Ovary (tissue), 7 donors: ENCODE measurements at regions not wholly inside any gene's neighbourhood (a gene's known extent, or its start where the extent isn't known, plus 50 kb on each side); places are given as distances from the start of the nearest gene placed in this dataset.
A peak's percentile ranks its signal among the peaks of the same experiment; 100 is the strongest.

Source experiments
- DNase-seq, 5 donors: peaks; one replicate each; pipeline ENCODE4 v3.0.0-alpha.2; 2019 to 2020
- H3K27ac ChIP-seq, 2 donors: fragments of 200-600 bp; one replicate each; pipeline versions ENCODE4 v1.5.1 to v1.8.0; 2019 to 2022
- H3K27me3 ChIP-seq: fragments of 200-600 bp; one replicate; pipeline ENCODE4 v1.8.0; 2022
- H3K36me3 ChIP-seq: fragments of 200-600 bp; sonication (generic); one replicate; pipeline ENCODE4 v1.5.1; 2019
- H3K4me1 ChIP-seq: one replicate; pipeline ENCODE4 v1.8.1; 2013; ENCODE audit warnings: mild to moderate bottlenecking, moderate library complexity; ENCODE audit not compliant: insufficient read depth
- H3K4me3 ChIP-seq: fragments of 200-600 bp; sonication (generic); one replicate; pipeline ENCODE4 v1.5.1; 2017
- H3K9me3 ChIP-seq, 2 donors: fragments of 200-600 bp in 1 of 2; sonication (generic) in 1 of 2; one replicate each; pipeline versions ENCODE4 v1.5.1 to v1.8.1; 2013 to 2019; ENCODE audit warnings: mild to moderate bottlenecking in 1 of 2, moderate library complexity in 1 of 2
- CTCF ChIP-seq, 3 donors: fragments of 450-650 bp in 2 of 3; fragments of 200-600 bp in 1 of 3; IDR thresholded peaks; one replicate each; pipeline versions ENCODE4 v1.5.1 to v1.8.0; 2016 to 2022; ENCODE audit warnings: antibody characterized with exemption in 3 of 3, mild to moderate bottlenecking in 1 of 3
- EP300 ChIP-seq: sonication (generic); formaldehyde crosslinking; IDR thresholded peaks from one replicate; pipeline ENCODE4 v1.6.1; 2017; ENCODE audit warnings: antibody characterized with exemption
- POLR2A ChIP-seq: fragments of 450-650 bp; IDR thresholded peaks from one replicate; pipeline ENCODE4 v1.6.1; 2017; ENCODE audit warnings: antibody characterized with exemption, mild to moderate bottlenecking, moderate library complexity
- WGBS, 3 donors: extraction: QIAGEN DNeasy Blood & Tissue Kit in 1 of 3; methylation state at CpG; one replicate each; pipeline versions ENCODE4 v1.1.5 to v1.1.7; 2013 to 2017; 5-methylcytosine and 5-hydroxymethylcytosine counted together
- intact Hi-C, 4 donors: fragments of 100-400 bp; cut with DNase I; formaldehyde crosslinking; loops; one replicate each; pipeline versions ENCODE4 v1.11.0 to v1.15.1; 2022 to 2023
- donor health status: DM: no; HTN: no; CAD: no; lungs with moderate emphysema.
- donor health status: DM: no; HTN: no; CAD: no.
- donor health status: Bipolar disorder and iron deficiency.
- donor health status: DM: no; HTN: no; CAD: no.
- donor health status: DM: yes; HTN: yes; CAD: no.

GRCh38 chr2:156818221-156818620, 382.0 kb downstream of the GPD2 start:
- Histone ChIP-seq H3K27ac (no peak overlapping the region), H3K4me3 (no peak overlapping the region), H3K9me3 (no peaks in the 10 kb centered on the region), H3K36me3 (no peaks in the 10 kb centered on the region), H3K4me1 (no peaks in the 10 kb centered on the region), H3K27me3 (no peaks in the 10 kb centered on the region)
- WGBS, 3 donors: 83 to 88% (median 84%) methylated on average over 6 of the region's 6 CpGs
- no peak for DNase-seq
- TF ChIP-seq EP300: no peak
- no peak for TF ChIP-seq CTCF (IDR thresholded peaks at IDR 0.05)
- no peak for TF ChIP-seq POLR2A
- intact Hi-C loops: no loop called here

DNA sequence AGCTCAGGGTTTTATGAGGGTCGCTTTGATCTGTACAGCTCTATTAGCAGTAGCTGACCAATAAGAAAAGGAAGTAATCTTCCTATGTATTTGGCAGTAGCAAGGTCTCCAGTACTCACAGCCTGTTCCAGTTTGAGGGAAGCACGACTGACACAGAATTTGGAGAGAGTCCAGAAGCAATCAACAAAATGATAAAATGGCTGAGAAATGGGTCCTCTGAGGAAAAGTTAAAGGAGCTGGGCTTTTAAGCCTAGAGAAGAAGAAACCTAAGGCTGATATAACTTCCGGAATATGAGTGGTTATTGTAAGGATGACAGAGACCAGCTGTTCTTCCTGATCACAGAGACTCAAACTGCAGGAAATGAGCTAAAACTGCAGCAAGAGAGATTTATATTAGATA, 382.8 kb downstream of the GPD2 start:
- Histone ChIP-seq H3K4me1 (no peaks in the 10 kb centered on the region), H3K27ac (no peak overlapping the region), H3K4me3 (no peak overlapping the region), H3K36me3 (no peaks in the 10 kb centered on the region), H3K9me3 (no peaks in the 10 kb centered on the region), H3K27me3 (no peaks in the 10 kb centered on the region)
- intact Hi-C loops: no loop called here
- WGBS, 3 donors: 22 to 24% (median 24%) methylated on average over 3 of the region's 3 CpGs
- no peak for DNase-seq
- TF ChIP-seq CTCF (IDR thresholded peaks at IDR 0.05): no peak
- TF ChIP-seq EP300: no peak
- TF ChIP-seq POLR2A: no peak

GRCh38 chr2:156826341-156826933, 390.3 kb downstream of the GPD2 start:
- intact Hi-C loops: no loop called here
- H3K27me3 ChIP-seq: no peaks in the 10 kb centered on the region
- no peaks in the 10 kb centered on the region for H3K9me3 ChIP-seq
- no peak overlapping the region for H3K4me3 ChIP-seq
- 19 to 26% (median 24%) methylated on average over 2 of the region's 2 CpGs for WGBS, 3 donors
- peaks cover 2% of the 10 kb centered on the region for H3K4me1 ChIP-seq
- TF ChIP-seq CTCF (IDR thresholded peaks at IDR 0.05) (no peak), POLR2A (no peak), EP300 (no peak)
- H3K36me3 ChIP-seq: no peaks in the 10 kb centered on the region
- peak overlapping the region in 1 of 2 donors; percentile 23 for H3K27ac ChIP-seq
- DNase-seq: peak in 4 of 5 donors; percentile 20 to 62 (median 34)

DNA sequence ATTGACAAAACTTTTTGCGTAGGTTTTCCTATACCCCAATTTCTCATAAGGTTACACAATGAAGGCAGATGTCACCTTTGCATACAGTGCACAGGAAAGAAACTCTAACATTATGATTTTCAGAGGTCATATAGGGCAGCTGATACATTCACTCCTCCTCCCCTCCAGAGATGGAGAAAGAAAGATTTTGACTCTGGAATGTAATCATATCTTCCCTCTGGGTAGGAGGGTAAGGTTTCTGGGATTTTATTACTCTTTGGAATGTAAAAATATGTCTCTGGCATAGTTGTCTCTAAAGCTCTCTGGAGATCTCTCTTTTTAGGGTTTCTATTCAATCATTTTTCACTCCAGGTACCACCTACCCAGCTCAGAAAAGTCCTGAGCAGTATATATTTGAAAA, 398.3 kb downstream of the GPD2 start:
- TF ChIP-seq CTCF (IDR thresholded peaks at IDR 0.05): no peak
- TF ChIP-seq POLR2A: no peak
- TF ChIP-seq EP300: no peak
- Histone ChIP-seq H3K27ac (no peak overlapping the region), H3K4me1 (no peaks in the 10 kb centered on the region), H3K36me3 (no peaks in the 10 kb centered on the region), H3K4me3 (no peak overlapping the region), H3K27me3 (no peaks in the 10 kb centered on the region), H3K9me3 (no peaks in the 10 kb centered on the region)
- DNase-seq: no peak
- WGBS, 3 donors: 85 to 97% (median 90%) methylated on average over 1 of the region's 1 CpG
- intact Hi-C loops: no loop called here
